Retinal pigment epithelial cell (primary cell): ENCODE measurements at regions not wholly inside any gene's neighbourhood (a gene's known extent, or its start where the extent isn't known, plus 50 kb on each side); places are given as distances from the start of the nearest gene placed in this dataset.
A peak's percentile ranks its signal among the peaks of the same experiment; 100 is the strongest.

Experiments
- DNase-seq: peaks from one replicate; pipeline ENCODE4 v3.0.0-alpha.2; 2010; ENCODE audit warnings: low read depth
- H3K4me3 ChIP-seq: 2 replicates; pipeline ENCODE4 v1.5.1; 2011; ENCODE audit warnings: mild to moderate bottlenecking, low read length, control low read depth, moderate library complexity
- TF ChIP-seq, protein P1 (sequence below): conservative IDR thresholded peaks from 2 replicates; pipeline ENCODE4 v1.5.1; 2011; ENCODE audit warnings: low read depth, low read length, control low read depth, inconsistent platforms

DNA sequence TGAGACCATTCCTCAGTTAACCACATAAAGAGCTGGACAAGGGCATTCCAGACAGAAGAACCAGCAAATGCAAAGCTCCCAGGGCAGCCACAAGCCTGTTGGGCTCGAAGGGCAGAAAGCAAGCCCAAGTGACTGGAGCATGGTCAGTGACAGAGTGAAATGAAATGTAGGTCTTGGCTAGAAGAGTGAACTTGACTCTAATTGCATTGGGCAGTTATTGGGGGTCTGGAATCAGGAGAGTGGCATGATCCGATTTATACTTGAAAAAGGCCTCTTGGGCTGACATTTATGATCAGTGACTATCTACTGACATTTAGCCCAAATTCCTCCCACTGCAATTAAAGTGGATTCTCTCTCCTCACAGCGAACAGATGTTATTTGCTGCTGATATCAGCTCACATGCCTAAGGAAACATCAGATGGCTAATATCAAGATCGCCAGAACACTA lies 152.5 kb upstream of the KLF7 start:
- no peak overlapping the region for H3K4me3 ChIP-seq
- TF ChIP-seq, protein P1, sequence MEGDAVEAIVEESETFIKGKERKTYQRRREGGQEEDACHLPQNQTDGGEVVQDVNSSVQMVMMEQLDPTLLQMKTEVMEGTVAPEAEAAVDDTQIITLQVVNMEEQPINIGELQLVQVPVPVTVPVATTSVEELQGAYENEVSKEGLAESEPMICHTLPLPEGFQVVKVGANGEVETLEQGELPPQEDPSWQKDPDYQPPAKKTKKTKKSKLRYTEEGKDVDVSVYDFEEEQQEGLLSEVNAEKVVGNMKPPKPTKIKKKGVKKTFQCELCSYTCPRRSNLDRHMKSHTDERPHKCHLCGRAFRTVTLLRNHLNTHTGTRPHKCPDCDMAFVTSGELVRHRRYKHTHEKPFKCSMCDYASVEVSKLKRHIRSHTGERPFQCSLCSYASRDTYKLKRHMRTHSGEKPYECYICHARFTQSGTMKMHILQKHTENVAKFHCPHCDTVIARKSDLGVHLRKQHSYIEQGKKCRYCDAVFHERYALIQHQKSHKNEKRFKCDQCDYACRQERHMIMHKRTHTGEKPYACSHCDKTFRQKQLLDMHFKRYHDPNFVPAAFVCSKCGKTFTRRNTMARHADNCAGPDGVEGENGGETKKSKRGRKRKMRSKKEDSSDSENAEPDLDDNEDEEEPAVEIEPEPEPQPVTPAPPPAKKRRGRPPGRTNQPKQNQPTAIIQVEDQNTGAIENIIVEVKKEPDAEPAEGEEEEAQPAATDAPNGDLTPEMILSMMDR, result no peak
- DNase-seq, result no peak

DNA sequence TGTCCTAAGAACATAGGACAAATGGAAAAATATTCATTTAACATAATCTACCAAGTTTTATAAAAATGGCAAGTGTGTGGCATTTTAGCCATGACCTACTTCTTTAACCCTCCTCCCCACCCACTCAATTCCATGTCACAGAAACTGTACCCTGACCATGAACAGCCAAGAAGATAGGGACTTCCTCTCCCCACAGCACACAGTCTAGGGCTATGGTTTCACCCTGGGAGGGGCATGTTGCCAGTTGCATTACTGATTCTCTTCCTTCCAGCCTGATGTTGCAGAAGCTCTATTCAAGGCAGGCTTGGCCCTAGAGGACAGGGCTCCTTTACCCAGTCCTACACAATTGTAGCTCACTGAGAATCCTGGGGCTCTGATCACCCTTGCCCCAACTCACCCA lies 153.6 kb upstream of the KLF7 start:
- DNase-seq, result no peak
- TF ChIP-seq, protein P1, result no peak
- no peak overlapping the region for H3K4me3 ChIP-seq

DNA sequence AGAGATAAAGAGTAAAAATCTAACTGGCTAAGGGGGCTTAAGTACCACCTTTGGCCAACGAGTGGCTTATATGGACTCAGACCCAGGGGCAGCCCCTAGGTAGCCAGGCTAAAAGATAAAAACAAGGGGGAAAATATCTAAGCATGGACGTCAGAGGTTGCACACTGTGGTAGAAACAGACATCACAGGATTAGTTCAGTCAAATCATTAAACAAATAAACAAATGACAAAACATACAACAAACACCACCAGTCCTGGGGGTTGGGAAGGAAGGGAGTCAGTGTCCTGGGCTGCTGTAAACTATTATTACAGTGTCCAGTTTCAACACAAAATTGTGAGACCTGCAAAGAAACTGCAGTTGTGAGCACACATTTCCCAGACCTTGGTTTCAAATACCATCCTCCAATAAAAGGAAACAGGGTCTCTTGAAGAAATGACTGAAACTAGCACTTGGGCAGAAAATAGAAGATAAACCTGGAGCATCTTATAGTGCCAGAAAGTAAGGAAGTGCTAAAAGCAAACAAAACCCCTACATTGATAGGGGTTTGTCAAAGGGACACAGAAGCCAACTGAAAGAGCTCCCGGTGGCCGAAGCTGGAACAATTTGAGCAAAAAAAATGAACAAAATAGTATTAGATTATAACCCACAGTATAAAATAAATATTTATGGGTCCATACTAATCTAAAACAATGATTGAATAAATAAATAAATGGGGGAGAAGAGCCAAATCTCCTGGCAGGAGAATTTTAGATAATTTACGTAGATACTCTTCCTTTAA lies 154.8 kb upstream of the KLF7 start:
- no peak for DNase-seq
- no peak overlapping the region for H3K4me3 ChIP-seq
- TF ChIP-seq, protein P1, result peak; percentile 25

DNA sequence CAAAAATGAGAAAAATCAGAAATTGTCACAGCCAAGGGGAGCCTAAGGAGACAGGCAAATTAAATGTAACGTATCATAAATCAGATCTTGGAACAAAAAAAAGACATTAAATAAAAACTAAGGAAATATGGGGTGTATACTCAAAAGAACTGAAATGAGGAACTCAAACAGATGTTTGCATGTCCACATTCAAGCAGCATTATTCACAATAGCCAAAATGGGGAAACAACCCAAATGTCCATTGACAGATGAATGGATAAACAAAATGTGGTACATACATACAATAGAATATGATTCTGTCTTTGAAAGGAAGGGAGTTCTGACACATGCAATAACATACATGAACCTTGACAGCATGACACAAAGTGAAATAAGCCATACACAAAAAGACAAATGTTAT lies 155.8 kb upstream of the KLF7 start:
- no peak for DNase-seq
- TF ChIP-seq, protein P1, result no peak
- H3K4me3 ChIP-seq, result no peak overlapping the region

DNA sequence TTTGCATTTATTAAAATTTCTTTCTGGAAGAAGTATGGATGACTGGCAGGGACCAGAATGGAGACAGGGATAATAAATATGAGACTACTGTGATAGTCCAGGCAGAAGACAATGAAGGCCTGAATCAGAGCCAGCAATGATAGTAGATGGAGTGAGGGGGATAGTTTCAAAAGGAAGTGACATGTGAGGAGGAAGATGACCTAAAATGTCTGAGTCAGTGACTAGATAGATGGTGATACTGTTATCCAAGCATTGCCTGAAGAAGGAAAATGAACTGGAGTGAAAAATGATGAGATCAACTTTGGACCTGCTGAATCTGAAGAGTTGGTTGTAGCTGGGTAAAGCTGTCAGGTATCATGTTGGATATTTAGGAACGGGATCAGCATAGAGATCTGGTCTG lies 158.3 kb upstream of the KLF7 start:
- DNase-seq, result no peak
- TF ChIP-seq, protein P1, result no peak
- no peak overlapping the region for H3K4me3 ChIP-seq

DNA sequence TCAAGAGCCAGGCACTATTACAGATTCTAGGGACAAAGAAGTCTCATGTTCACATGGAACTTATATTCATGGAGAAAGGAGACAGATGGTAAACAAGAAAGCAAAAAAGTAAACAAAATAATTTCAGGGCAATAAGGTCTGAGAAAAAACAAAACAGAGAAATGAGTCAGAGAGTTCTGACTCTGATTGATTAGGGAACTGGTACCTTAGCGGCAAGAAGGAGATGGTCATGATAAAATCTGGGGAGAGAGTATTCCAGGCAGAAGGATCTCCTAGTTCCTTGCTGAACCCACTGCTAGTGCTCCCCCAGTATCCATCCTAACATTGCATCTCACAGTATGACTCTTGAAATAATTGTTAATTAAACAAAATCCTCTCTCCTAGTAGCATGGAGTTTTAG lies 161.8 kb upstream of the KLF7 start:
- TF ChIP-seq, protein P1, result no peak
- DNase-seq, result no peak

DNA sequence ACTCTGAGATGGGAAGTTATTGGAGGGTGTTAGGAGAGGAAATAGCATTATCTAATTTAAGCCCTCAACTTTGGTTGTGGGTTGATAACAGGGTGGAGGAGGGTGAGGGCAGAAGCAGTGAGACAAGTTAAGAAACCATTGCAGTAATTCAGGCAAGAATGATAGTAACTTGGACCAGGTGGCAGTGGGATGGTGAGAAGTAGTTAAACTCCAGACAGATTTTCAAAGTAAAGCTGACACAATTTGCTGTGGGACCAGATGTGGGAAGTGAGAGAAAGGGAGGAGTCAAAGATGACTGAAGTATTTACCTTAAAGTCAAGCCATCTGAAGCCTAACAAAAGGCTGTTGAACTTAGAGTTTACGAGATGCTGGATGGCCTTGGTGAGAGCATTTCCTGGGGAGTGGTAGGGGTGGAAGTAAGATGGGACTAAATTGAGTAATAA lies 163.2 kb upstream of the KLF7 start:
- TF ChIP-seq, protein P1, result no peak
- DNase-seq, result no peak
- no peak overlapping the region for H3K4me3 ChIP-seq

More for the DNA sequence above, 161.8 kb upstream of the KLF7 start:
- H3K4me3 ChIP-seq, result no peak overlapping the region
